GM13976 (cell line): ENCODE measurements at regions not wholly inside any gene's neighbourhood (a gene's known extent, or its start where the extent isn't known, plus 50 kb on each side); places are given as distances from the start of the nearest gene placed in this dataset.

Experiments used
- DNase-seq: peaks from one replicate; pipeline ENCODE4 v3.0.0; 2012; ENCODE audit warnings: low spot score
- in situ Hi-C: fragments of 300-500 bp; cut with MboI; formaldehyde crosslinking; loops from one replicate; pipeline ENCODE4 v1.12.0; 2022; ENCODE audit warnings: low sequenced_read_pairs, mixed read lengths, inconsistent platforms; ENCODE audit not compliant: unreplicated experiment
- TF ChIP-seq, protein P1 (sequence below): IDR thresholded peaks from 2 replicates; pipeline ENCODE4 v1.5.1; 2012; ENCODE audit warnings: borderline replicate concordance, mild to moderate bottlenecking; ENCODE audit not compliant: insufficient read depth; ENCODE audit errors: extremely low read depth, missing control alignments, control extremely low read depth

DNA sequence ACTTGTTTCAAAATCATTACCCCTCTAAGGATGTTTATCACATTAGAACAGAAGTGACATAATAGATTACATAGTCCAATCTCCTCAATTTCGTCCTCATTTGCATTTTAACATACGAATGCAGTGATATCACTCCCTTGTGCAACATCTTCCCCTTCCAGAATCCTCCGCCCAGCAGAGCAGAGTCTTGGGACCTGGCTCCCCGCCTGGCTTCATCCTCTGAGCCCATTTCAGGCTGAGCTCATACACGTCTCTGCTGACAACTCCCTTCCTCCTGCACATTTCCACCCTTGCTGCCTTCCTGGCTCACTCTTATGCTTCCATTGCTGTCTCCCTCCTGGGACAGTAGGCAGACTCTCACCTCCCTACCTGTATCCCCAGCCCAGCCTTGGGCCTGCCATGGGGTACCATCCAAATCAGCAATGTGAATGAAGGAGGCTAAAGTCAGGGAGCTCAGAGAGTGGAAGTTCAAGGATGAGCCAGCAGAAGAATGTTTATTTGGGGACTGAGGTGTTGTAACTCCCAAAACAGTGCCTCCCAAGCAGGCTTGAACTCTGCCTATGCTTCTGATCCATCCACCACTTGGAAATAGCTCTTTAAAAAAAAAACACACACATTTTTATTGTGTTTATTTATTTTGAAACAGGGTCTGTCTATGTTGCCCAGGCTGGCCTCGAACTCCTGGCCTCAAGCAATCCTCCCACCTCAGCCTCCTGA is 165.2 kb downstream of the TMEM200C start:
- TF ChIP-seq, protein P1, sequence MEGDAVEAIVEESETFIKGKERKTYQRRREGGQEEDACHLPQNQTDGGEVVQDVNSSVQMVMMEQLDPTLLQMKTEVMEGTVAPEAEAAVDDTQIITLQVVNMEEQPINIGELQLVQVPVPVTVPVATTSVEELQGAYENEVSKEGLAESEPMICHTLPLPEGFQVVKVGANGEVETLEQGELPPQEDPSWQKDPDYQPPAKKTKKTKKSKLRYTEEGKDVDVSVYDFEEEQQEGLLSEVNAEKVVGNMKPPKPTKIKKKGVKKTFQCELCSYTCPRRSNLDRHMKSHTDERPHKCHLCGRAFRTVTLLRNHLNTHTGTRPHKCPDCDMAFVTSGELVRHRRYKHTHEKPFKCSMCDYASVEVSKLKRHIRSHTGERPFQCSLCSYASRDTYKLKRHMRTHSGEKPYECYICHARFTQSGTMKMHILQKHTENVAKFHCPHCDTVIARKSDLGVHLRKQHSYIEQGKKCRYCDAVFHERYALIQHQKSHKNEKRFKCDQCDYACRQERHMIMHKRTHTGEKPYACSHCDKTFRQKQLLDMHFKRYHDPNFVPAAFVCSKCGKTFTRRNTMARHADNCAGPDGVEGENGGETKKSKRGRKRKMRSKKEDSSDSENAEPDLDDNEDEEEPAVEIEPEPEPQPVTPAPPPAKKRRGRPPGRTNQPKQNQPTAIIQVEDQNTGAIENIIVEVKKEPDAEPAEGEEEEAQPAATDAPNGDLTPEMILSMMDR, result no peak
- DNase-seq, result no peak
- in situ Hi-C loops, result no loop called here

DNA sequence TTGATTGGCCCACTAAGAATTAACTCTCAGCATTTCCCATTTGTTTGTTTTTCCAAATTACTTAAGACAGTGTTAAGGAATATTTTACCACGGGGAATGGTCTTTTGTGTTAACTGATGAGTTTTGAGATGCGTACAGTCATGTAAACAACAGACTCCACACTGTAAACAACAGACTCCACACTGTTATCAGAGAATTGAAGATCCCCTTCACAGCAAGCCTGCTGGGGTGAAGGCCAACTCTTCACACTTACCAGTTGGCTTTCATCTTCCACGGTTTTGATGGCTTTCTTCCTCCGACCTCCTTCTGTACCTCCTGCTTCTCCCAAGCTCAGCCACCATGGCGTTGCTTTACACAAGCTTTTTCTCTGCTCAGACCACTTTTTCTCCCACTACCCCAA is 166.8 kb downstream of the TMEM200C start:
- no peak for DNase-seq
- TF ChIP-seq, protein P1, result no peak
- in situ Hi-C loops, result no loop called here

DNA sequence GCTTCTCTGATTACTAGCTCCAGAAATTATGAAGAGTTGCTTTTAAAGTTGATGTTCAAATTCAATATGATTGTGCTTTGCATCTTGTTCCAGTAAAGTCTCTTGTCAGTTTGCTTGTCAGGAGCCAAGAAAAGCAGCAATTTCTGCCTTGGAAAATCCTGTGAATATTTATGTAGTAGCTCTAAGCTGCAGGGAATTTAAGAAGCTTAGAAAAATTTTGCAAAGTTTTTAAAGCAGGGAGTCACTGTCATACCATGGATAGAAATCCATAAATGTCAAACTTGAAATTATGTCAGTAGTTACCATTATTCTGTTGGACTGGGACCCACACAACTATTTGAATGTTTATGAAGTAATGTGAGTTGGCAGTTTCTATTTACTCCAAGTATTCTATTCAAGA is 169.3 kb downstream of the TMEM200C start:
- in situ Hi-C loops, result no loop called here
- TF ChIP-seq, protein P1, result no peak
- DNase-seq, result no peak

DNA sequence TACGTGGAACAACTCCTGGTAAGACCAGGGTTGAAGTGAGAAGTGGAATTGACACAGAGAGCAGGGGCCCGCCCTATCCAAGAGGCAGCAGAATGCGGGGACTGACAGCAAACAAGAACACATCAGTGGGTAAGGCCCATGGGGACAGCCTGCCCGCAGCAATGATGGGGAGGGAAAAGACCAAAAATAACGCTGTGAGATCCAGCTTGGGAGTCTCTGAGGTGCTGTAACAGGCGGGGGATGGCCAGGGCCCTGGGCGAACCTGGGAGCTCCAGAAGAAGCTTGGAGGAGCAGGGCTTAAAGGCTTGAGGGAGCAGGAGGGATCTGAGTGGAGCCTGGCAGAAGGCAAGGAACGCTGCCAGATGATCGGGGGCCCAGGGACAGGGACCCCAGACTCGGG is 173.4 kb downstream of the TMEM200C start:
- TF ChIP-seq, protein P1, result no peak
- in situ Hi-C loops, result no loop called here
- no peak for DNase-seq

DNA sequence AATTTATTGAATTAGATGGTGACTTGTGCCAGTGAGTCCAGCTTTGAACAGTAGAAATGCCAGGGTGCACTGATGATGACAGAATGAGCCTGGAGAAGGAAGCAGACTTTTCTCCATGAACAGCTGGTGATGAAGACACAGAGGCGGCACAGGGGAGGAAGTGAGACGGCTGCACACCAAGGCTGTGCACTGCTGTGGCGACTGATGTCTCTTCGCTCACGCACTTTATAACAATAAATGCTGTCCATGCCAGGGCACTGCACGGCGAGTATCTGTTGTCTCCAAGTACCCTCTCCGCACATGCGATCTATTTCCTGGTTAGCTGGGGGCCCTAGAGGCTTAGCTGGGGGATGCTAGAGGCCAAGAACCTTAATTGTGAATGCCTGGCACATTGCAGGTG is 175.2 kb downstream of the TMEM200C start:
- DNase-seq, result no peak
- TF ChIP-seq, protein P1, result no peak
- in situ Hi-C loops, result no loop called here

DNA sequence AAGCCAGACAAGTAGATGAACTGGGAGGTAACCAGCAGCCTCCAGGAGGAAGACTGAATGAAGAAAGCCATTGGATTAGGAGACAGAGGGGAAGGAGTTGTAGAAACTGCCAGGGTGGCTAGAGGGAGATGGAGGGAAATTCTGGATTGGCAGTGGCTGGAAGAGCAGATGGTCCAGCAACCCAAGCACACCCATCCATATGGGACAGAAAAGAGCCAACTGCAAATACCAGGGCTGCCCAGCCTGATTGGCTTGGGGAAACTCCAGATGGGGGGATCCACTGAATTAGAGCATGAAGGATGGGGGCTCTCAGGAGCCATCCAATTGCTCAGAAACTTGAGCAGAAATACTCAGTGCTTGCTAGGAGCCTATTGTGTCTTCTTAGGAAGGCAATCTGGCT is 173.5 kb upstream of the EPB41L3 start:
- no peak for DNase-seq
- in situ Hi-C loops, result no loop called here
- TF ChIP-seq, protein P1, result no peak
